Glutamatergic neuron (in vitro differentiated cells): ENCODE measurements at regions not wholly inside any gene's neighbourhood (a gene's known extent, or its start where the extent isn't known, plus 50 kb on each side); places are given as distances from the start of the nearest gene placed in this dataset.

ENCODE experiments used
- DNase-seq: peaks from one replicate; pipeline ENCODE4 v3.0.0; 2022
- H3K27ac Mint-ChIP-seq: one replicate; pipeline ENCODE4 v1.8.0; 2020; ENCODE audit warnings: mild to moderate bottlenecking, mixed read lengths, inconsistent platforms; ENCODE audit not compliant: unreplicated experiment
- H3K27me3 Mint-ChIP-seq: one replicate; pipeline ENCODE4 v1.8.0; 2020; ENCODE audit warnings: mild to moderate bottlenecking, moderate library complexity, mixed read lengths, inconsistent platforms; ENCODE audit not compliant: unreplicated experiment
- H3K36me3 Mint-ChIP-seq: one replicate; pipeline ENCODE4 v1.8.0; 2020; ENCODE audit warnings: mild to moderate bottlenecking, mixed read lengths, inconsistent platforms; ENCODE audit not compliant: unreplicated experiment
- H3K4me1 Mint-ChIP-seq: one replicate; pipeline ENCODE4 v1.8.0; 2020; ENCODE audit warnings: mild to moderate bottlenecking, low read depth, mixed read lengths, inconsistent platforms; ENCODE audit not compliant: unreplicated experiment
- H3K4me3 Mint-ChIP-seq: one replicate; pipeline ENCODE4 v1.8.0; 2020; ENCODE audit warnings: mild to moderate bottlenecking, mixed read lengths, inconsistent platforms; ENCODE audit not compliant: unreplicated experiment
- H3K9me3 Mint-ChIP-seq: one replicate; pipeline ENCODE4 v1.8.0; 2020; ENCODE audit warnings: mild to moderate bottlenecking, moderate library complexity, mixed read lengths, inconsistent platforms; ENCODE audit not compliant: unreplicated experiment
- TF ChIP-seq, protein P1 (sequence below): fragments of 200-600 bp; sonication (generic); IDR thresholded peaks from one replicate; pipeline ENCODE4 v1.5.0; 2021; ENCODE audit not compliant: partially characterized antibody, unreplicated experiment

- Mint-ChIP-seq H3K27ac (no peak overlapping the region), H3K9me3 (no peaks in the 10 kb centered on the region), H3K4me1 (no peaks in the 10 kb centered on the region), H3K4me3 (no peak overlapping the region), H3K36me3 (no peaks in the 10 kb centered on the region), H3K27me3 (no peaks in the 10 kb centered on the region)
- no peak for DNase-seq
- TF ChIP-seq, protein P1, sequence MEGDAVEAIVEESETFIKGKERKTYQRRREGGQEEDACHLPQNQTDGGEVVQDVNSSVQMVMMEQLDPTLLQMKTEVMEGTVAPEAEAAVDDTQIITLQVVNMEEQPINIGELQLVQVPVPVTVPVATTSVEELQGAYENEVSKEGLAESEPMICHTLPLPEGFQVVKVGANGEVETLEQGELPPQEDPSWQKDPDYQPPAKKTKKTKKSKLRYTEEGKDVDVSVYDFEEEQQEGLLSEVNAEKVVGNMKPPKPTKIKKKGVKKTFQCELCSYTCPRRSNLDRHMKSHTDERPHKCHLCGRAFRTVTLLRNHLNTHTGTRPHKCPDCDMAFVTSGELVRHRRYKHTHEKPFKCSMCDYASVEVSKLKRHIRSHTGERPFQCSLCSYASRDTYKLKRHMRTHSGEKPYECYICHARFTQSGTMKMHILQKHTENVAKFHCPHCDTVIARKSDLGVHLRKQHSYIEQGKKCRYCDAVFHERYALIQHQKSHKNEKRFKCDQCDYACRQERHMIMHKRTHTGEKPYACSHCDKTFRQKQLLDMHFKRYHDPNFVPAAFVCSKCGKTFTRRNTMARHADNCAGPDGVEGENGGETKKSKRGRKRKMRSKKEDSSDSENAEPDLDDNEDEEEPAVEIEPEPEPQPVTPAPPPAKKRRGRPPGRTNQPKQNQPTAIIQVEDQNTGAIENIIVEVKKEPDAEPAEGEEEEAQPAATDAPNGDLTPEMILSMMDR: no peak
These were observed 1066.9 kb downstream of the TSN start for GRCh38 chr2:122822319-122822718.

DNA sequence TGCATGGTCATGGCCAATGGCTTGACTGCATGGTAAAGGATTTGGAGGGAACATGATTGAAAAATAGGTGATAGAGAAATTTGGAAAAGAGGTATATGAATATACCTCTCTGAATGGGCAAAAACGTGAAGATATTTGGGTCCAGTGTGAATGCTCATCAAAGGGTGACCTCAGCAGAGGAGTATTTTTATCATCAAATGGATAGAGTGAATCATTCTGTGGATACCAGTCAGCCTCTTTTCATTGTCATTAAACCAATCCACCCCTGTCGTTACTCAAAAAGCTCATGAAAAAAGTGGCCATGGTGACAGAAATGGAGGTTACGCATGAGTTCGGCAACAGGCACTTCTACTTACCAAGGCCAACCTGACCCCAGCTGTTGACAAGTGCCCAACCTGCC is 1074.7 kb downstream of the TSN start:
- TF ChIP-seq, protein P1: no peak
- no peaks in the 10 kb centered on the region for H3K27me3 Mint-ChIP-seq
- H3K36me3 Mint-ChIP-seq: no peaks in the 10 kb centered on the region
- no peak overlapping the region for H3K4me3 Mint-ChIP-seq
- no peak for DNase-seq
- no peaks in the 10 kb centered on the region for H3K9me3 Mint-ChIP-seq
- H3K27ac Mint-ChIP-seq: no peak overlapping the region
- H3K4me1 Mint-ChIP-seq: no peaks in the 10 kb centered on the region

GRCh38 chr2:122831649-122832048 is 1076.2 kb downstream of the TSN start:
- no peaks in the 10 kb centered on the region for H3K27me3 Mint-ChIP-seq
- DNase-seq: no peak
- TF ChIP-seq, protein P1: no peak
- no peak overlapping the region for H3K27ac Mint-ChIP-seq
- H3K36me3 Mint-ChIP-seq: no peaks in the 10 kb centered on the region
- no peaks in the 10 kb centered on the region for H3K4me1 Mint-ChIP-seq
- H3K9me3 Mint-ChIP-seq: no peaks in the 10 kb centered on the region
- H3K4me3 Mint-ChIP-seq: no peak overlapping the region

GRCh38 chr2:122843503-122843902 is 1088.1 kb downstream of the TSN start:
- H3K27ac Mint-ChIP-seq: no peak overlapping the region
- no peaks in the 10 kb centered on the region for H3K9me3 Mint-ChIP-seq
- no peaks in the 10 kb centered on the region for H3K4me1 Mint-ChIP-seq
- H3K36me3 Mint-ChIP-seq: no peaks in the 10 kb centered on the region
- no peak for DNase-seq
- H3K4me3 Mint-ChIP-seq: no peak overlapping the region
- TF ChIP-seq, protein P1: no peak
- no peaks in the 10 kb centered on the region for H3K27me3 Mint-ChIP-seq

- no peaks in the 10 kb centered on the region for H3K36me3 Mint-ChIP-seq
- peaks cover 3% of the 10 kb centered on the region for H3K27me3 Mint-ChIP-seq
- no peak overlapping the region for H3K4me3 Mint-ChIP-seq
- no peak overlapping the region for H3K27ac Mint-ChIP-seq
- H3K4me1 Mint-ChIP-seq: no peaks in the 10 kb centered on the region
- DNase-seq: no peak
- no peaks in the 10 kb centered on the region for H3K9me3 Mint-ChIP-seq
- TF ChIP-seq, protein P1: no peak
These were observed 1095.7 kb downstream of the TSN start for GRCh38 chr2:122851161-122851560.
